ENCODE measurements at regions not wholly inside any gene's neighbourhood (a gene's known extent, or its start where the extent isn't known, plus 50 kb on each side); places are given as distances from the start of the nearest gene placed in this dataset.

DNA sequence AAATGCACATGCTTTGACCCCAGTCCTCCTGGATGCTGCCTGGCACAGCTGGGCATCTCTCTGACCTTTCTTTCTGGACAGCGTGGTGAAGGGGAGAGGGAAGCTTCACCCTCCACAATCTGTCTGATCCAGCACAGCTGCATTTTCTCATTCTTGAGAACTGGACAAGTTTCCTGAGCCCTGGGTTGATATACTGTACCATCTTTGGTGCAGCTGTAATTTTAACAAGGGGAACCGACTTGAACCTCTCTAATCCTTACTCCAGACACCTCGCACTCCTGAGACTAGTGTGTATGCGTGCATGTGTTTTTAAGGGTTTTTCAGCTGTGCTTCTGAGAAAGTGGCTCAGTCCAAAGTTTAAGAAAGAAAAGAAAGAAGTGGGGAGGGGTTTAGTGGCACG lies 655.7 kb downstream of the INHBA start:
- Histone ChIP-seq H3K36me3 (ENCODE audit: insufficient read depth, low read length) (no peaks in the 10 kb centered on the region), H3K27ac (ENCODE audit: low read depth, low read length) (peak overlapping the region; percentile 34), H3K4me2 (ENCODE audit: insufficient read depth, low read length) (no peak overlapping the region), H3K4me3 (ENCODE audit: insufficient read depth, low read length) (no peak overlapping the region), H3K9me3 (ENCODE audit: low read depth, low read length) (peaks cover 5% of the 10 kb centered on the region), H3K27me3 (ENCODE audit: insufficient read depth, low read length) (no peaks in the 10 kb centered on the region), H2AFZ (ENCODE audit: low read length) (no peak overlapping the region), H4K20me1 (ENCODE audit: insufficient read depth, low read length) (no peaks in the 10 kb centered on the region), H3K79me2 (ENCODE audit: insufficient read depth, low read length) (no peaks in the 10 kb centered on the region), H3K4me1 (ENCODE audit: insufficient read depth, low read length) (peaks cover 21% of the 10 kb centered on the region)
- TF ChIP-seq, protein P1, sequence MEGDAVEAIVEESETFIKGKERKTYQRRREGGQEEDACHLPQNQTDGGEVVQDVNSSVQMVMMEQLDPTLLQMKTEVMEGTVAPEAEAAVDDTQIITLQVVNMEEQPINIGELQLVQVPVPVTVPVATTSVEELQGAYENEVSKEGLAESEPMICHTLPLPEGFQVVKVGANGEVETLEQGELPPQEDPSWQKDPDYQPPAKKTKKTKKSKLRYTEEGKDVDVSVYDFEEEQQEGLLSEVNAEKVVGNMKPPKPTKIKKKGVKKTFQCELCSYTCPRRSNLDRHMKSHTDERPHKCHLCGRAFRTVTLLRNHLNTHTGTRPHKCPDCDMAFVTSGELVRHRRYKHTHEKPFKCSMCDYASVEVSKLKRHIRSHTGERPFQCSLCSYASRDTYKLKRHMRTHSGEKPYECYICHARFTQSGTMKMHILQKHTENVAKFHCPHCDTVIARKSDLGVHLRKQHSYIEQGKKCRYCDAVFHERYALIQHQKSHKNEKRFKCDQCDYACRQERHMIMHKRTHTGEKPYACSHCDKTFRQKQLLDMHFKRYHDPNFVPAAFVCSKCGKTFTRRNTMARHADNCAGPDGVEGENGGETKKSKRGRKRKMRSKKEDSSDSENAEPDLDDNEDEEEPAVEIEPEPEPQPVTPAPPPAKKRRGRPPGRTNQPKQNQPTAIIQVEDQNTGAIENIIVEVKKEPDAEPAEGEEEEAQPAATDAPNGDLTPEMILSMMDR (IDR thresholded peaks at IDR 0.05; ENCODE audit: extremely low read depth, low read depth, low read length) = no peak
- DNase-seq (ENCODE audit: insufficient read length, low spot score, missing footprints) = no peak

DNA sequence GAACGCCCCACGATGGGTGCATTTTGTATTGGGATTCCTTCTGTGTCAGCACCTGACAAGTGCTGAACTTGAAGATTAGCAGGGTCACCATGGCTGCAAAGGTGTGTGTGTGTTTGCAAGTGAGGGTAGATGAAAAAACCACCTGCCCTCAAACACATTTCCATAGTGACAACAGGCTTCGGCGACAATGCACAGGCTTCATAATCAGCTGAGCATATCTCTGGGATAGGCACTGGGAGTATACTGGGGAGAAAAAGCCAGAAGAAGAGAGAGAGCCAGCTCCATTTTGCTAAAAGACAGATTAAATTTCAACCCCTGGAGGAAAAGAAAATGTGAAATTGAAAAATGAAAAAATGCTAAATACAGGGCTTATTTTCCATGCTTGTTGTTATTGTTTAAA lies 656.1 kb downstream of the INHBA start:
- Histone ChIP-seq H3K36me3 (ENCODE audit: insufficient read depth, low read length) (no peaks in the 10 kb centered on the region), H3K27me3 (ENCODE audit: insufficient read depth, low read length) (no peaks in the 10 kb centered on the region), H4K20me1 (ENCODE audit: insufficient read depth, low read length) (no peaks in the 10 kb centered on the region), H3K4me3 (ENCODE audit: insufficient read depth, low read length) (no peak overlapping the region), H3K79me2 (ENCODE audit: insufficient read depth, low read length) (no peaks in the 10 kb centered on the region), H3K27ac (ENCODE audit: low read depth, low read length) (peak overlapping the region; percentile 34), H3K4me2 (ENCODE audit: insufficient read depth, low read length) (no peak overlapping the region), H3K9me3 (ENCODE audit: low read depth, low read length) (peaks cover 5% of the 10 kb centered on the region), H2AFZ (ENCODE audit: low read length) (no peak overlapping the region), H3K4me1 (ENCODE audit: insufficient read depth, low read length) (peaks cover 21% of the 10 kb centered on the region)
- TF ChIP-seq, protein P1 (IDR thresholded peaks at IDR 0.05; ENCODE audit: extremely low read depth, low read depth, low read length) = no peak
- DNase-seq (ENCODE audit: insufficient read length, low spot score, missing footprints) = no peak

DNA sequence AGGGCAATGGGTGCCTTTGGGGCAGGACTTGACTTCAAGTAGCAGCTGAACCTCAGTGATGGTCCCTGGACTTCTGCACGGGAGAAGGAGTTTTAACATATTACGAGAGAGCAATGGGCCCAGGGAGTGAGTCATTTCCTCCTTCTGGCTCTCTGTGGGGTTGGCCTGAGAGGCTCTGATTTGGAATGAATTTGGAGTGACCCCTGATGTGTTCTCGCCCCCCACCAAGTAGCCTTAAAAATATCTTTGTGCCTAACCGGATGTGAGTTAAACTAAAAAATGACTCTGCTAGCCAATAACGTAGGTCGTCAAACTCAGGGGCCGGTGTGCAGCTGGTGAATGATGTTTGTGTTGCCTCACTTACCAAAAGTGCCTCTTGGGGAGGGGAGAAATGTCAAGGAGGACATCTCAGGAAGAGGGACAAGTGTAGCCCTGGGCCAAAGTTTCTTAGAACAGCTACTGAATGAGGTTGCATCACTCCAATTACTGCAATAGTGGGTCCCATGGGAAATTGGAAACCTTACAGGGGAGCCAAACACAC lies 656.6 kb downstream of the INHBA start:
- Histone ChIP-seq H3K79me2 (ENCODE audit: insufficient read depth, low read length) (no peaks in the 10 kb centered on the region), H4K20me1 (ENCODE audit: insufficient read depth, low read length) (no peaks in the 10 kb centered on the region), H2AFZ (ENCODE audit: low read length) (peak overlapping the region; percentile 41), H3K4me2 (ENCODE audit: insufficient read depth, low read length) (peak overlapping the region; percentile 1), H3K27ac (ENCODE audit: low read depth, low read length) (no peak overlapping the region), H3K27me3 (ENCODE audit: insufficient read depth, low read length) (no peaks in the 10 kb centered on the region), H3K36me3 (ENCODE audit: insufficient read depth, low read length) (no peaks in the 10 kb centered on the region), H3K4me3 (ENCODE audit: insufficient read depth, low read length) (no peak overlapping the region), H3K4me1 (ENCODE audit: insufficient read depth, low read length) (peaks cover 21% of the 10 kb centered on the region), H3K9me3 (ENCODE audit: low read depth, low read length) (peaks cover 5% of the 10 kb centered on the region)
- no peak for DNase-seq (ENCODE audit: insufficient read length, low spot score, missing footprints)
- TF ChIP-seq, protein P1 (IDR thresholded peaks at IDR 0.05; ENCODE audit: extremely low read depth, low read depth, low read length) = no peak

DNA sequence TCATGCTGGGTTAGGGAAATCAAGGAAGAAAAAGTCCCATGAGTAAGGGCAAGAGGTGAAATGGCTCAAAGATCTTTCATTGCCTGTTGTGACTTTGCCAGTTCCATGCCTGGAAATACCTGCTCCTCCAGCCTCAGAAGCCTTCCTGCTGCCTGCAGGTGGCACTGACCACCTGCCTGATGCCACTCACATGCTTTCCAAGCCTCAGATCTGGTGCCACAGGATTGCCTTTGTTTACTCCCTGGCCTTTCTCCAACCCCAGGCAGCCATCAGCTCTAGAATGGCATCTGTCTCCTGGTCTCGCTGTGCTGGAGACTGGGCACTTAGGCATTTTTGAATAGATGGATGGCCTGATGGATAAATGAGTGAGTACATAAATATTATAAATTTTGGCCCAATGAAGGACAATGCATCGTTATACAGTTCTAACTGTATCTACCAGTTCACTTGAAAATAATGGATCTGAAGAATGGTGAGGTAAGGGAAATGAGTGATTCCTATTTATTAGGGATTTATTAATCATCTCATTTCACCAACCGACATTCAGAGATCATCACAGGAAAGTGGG lies 657.2 kb downstream of the INHBA start:
- Histone ChIP-seq H3K4me2 (ENCODE audit: insufficient read depth, low read length) (peak overlapping the region; percentile 1), H2AFZ (ENCODE audit: low read length) (peak overlapping the region; percentile 41)
- DNase-seq (ENCODE audit: insufficient read length, low spot score, missing footprints) = no peak

More for the DNA sequence above, 657.2 kb downstream of the INHBA start:
- Histone ChIP-seq H3K9me3 (ENCODE audit: low read depth, low read length) (peaks cover 5% of the 10 kb centered on the region), H3K36me3 (ENCODE audit: insufficient read depth, low read length) (no peaks in the 10 kb centered on the region), H3K79me2 (ENCODE audit: insufficient read depth, low read length) (no peaks in the 10 kb centered on the region), H3K27ac (ENCODE audit: low read depth, low read length) (no peak overlapping the region), H4K20me1 (ENCODE audit: insufficient read depth, low read length) (no peaks in the 10 kb centered on the region), H3K4me3 (ENCODE audit: insufficient read depth, low read length) (no peak overlapping the region), H3K4me1 (ENCODE audit: insufficient read depth, low read length) (peaks cover 21% of the 10 kb centered on the region), H3K27me3 (ENCODE audit: insufficient read depth, low read length) (no peaks in the 10 kb centered on the region)
- TF ChIP-seq, protein P1 (IDR thresholded peaks at IDR 0.05; ENCODE audit: extremely low read depth, low read depth, low read length) = no peak

Data from osteoblast (primary cell).